PC-9 (cell line): ENCODE measurements at regions not wholly inside any gene's neighbourhood (a gene's known extent, or its start where the extent isn't known, plus 50 kb on each side); places are given as distances from the start of the nearest gene placed in this dataset.

ENCODE experiments used
- BruUV-seq: library from RNA; stranded (reverse); fragments of 400-500 nt; replicated peaks from 2 replicates; lab custom pipeline; 2021; lab: Mats Ljungman, UMichigan
- CTCF ChIA-PET: fragments of 300-600 bp; sonication (Branson Sonifier 250); formaldehyde crosslinking; loops from one replicate; lab custom pipeline; 2022; ENCODE audit warnings: antibody characterized with exemption; lab: Charles Lee
- POLR2A ChIA-PET: fragments of 300-600 bp; sonication (Branson Sonifier 250); formaldehyde crosslinking; loops from one replicate; lab custom pipeline; 2022; ENCODE audit warnings: antibody characterized with exemption; ENCODE audit not compliant: unreplicated experiment; lab: Charles Lee
- DNase-seq, 2 experiments: peaks; one replicate each; pipeline versions ENCODE4 v3.0.0 to v3.0.0-alpha.2; 2015 to 2022; ENCODE audit warnings: mixed read lengths in 1 of 2
- H2AFZ ChIP-seq: fragments of 200-600 bp; sonication (generic); 2 replicates; pipeline ENCODE4 v1.8.1; 2017; ENCODE audit warnings: antibody characterized with exemption
- H3F3A ChIP-seq: fragments of 200-600 bp; sonication (generic); 2 replicates; pipeline ENCODE4 v1.8.1; 2017; ENCODE audit warnings: antibody characterized with exemption, mild to moderate bottlenecking, low read depth; ENCODE audit not compliant: insufficient read depth
- H3K27ac ChIP-seq: fragments of 200-600 bp; sonication (generic); 2 replicates; pipeline ENCODE4 v1.6.1; 2016; ENCODE audit warnings: mixed run types
- H3K27me3 ChIP-seq: fragments of 200-600 bp; sonication (generic); 2 replicates; pipeline ENCODE4 v1.6.1; 2016; ENCODE audit warnings: low read depth, mixed run types; ENCODE audit not compliant: insufficient read depth
- H3K36me3 ChIP-seq: fragments of 200-600 bp; sonication (generic); 2 replicates; pipeline ENCODE4 v1.6.1; 2016; ENCODE audit warnings: low read depth, mixed run types
- H3K4me1 ChIP-seq: fragments of 200-600 bp; sonication (generic); replicated peaks from 2 replicates; pipeline ENCODE4 v1.6.1; 2016; ENCODE audit warnings: mixed run types; ENCODE audit not compliant: insufficient read depth
- H3K4me2 ChIP-seq: fragments of 200-600 bp; sonication (generic); 2 replicates; pipeline ENCODE4 v1.6.1; 2017; ENCODE audit warnings: mixed run types
- H3K4me3 ChIP-seq: fragments of 200-600 bp; sonication (generic); 2 replicates; pipeline ENCODE4 v1.6.1; 2016; ENCODE audit warnings: mixed run types
- H3K79me2 ChIP-seq: fragments of 200-600 bp; sonication (generic); 2 replicates; pipeline ENCODE4 v1.6.1; 2017; ENCODE audit warnings: low read depth, mixed run types
- H3K9me2 ChIP-seq: fragments of 200-600 bp; sonication (generic); 2 replicates; pipeline ENCODE4 v1.8.1; 2017; ENCODE audit warnings: mild to moderate bottlenecking; ENCODE audit not compliant: insufficient read depth
- H3K9me3 ChIP-seq: fragments of 200-600 bp; sonication (generic); 2 replicates; pipeline ENCODE4 v1.8.1; 2016; ENCODE audit warnings: low read depth; ENCODE audit not compliant: insufficient read depth
- H4K20me1 ChIP-seq: fragments of 200-600 bp; sonication (generic); 2 replicates; pipeline ENCODE4 v1.8.1; 2017; ENCODE audit not compliant: insufficient read depth
- CTCF ChIP-seq: fragments of 200-600 bp; sonication (generic); conservative IDR thresholded peaks from 2 replicates; pipeline ENCODE4 v1.6.1; 2017; ENCODE audit warnings: mixed run types, antibody characterized with exemption, mild to moderate bottlenecking, moderate library complexity
- EZH2 ChIP-seq: fragments of 200-600 bp; sonication (generic); IDR thresholded peaks from 2 replicates; pipeline ENCODE4 v1.8.0; 2017; ENCODE audit warnings: antibody characterized with exemption, low read depth
- intact Hi-C: fragments of 100-400 bp; cut with micrococcal nuclease; formaldehyde crosslinking; loops from one replicate; pipeline ENCODE4 v1.10.0; 2022; ENCODE audit not compliant: unreplicated experiment

GRCh38 chr4:1589098-1589497 lies 95.0 kb downstream of the FAM53A start:
- no peak overlapping the region for H3K4me2 ChIP-seq
- peaks cover 81% of the 10 kb centered on the region for H3K27me3 ChIP-seq
- intact Hi-C loops, result no loop called here
- no peaks in the 10 kb centered on the region for H4K20me1 ChIP-seq
- no peaks in the 10 kb centered on the region for H3K9me2 ChIP-seq
- no peak for DNase-seq
- POLR2A ChIA-PET, result no interaction called here
- H3K36me3 ChIP-seq, result no peaks in the 10 kb centered on the region
- no peak overlapping the region for H3K4me3 ChIP-seq
- CTCF ChIA-PET, result interaction anchor here (0.6 kb wide), 1 partner anchor 437 kb away, joined by 9 read pairs; no protein-coding TSS in a partner anchor
- TF ChIP-seq CTCF (no peak), EZH2 (no peak)
- no peak overlapping the region for H3K27ac ChIP-seq
- H3K9me3 ChIP-seq, result no peaks in the 10 kb centered on the region
- no peak overlapping the region for H2AFZ ChIP-seq
- no peaks in the 10 kb centered on the region for H3F3A ChIP-seq
- no peaks in the 10 kb centered on the region for H3K4me1 ChIP-seq
- no peaks in the 10 kb centered on the region for H3K79me2 ChIP-seq
- BruUV-seq, result no TSS peak

- no peaks in the 10 kb centered on the region for H3F3A ChIP-seq
- ChIA-PET CTCF (no interaction called here), POLR2A (no interaction called here)
- intact Hi-C loops, result no loop called here
- H3K4me2 ChIP-seq, result no peak overlapping the region
- DNase-seq, result no peak
- H3K9me3 ChIP-seq, result no peaks in the 10 kb centered on the region
- no peaks in the 10 kb centered on the region for H3K36me3 ChIP-seq
- no peak overlapping the region for H2AFZ ChIP-seq
- no peaks in the 10 kb centered on the region for H4K20me1 ChIP-seq
- no TSS peak for BruUV-seq
- H3K4me1 ChIP-seq, result no peaks in the 10 kb centered on the region
- no peaks in the 10 kb centered on the region for H3K79me2 ChIP-seq
- no peak overlapping the region for H3K4me3 ChIP-seq
- no peak overlapping the region for H3K27ac ChIP-seq
- H3K27me3 ChIP-seq, result peaks cover 76% of the 10 kb centered on the region
- TF ChIP-seq CTCF (no peak), EZH2 (no peak)
- H3K9me2 ChIP-seq, result no peaks in the 10 kb centered on the region
Observed at GRCh38 chr4:1588306-1588705, 95.8 kb downstream of the FAM53A start.

- Histone ChIP-seq H4K20me1 (no peaks in the 10 kb centered on the region), H3K4me3 (no peak overlapping the region), H3F3A (peaks cover 16% of the 10 kb centered on the region), H3K27ac (no peak overlapping the region), H3K79me2 (no peaks in the 10 kb centered on the region), H3K36me3 (no peaks in the 10 kb centered on the region), H3K9me3 (no peaks in the 10 kb centered on the region), H3K9me2 (no peaks in the 10 kb centered on the region), H3K27me3 (peaks cover 41% of the 10 kb centered on the region), H3K4me2 (no peak overlapping the region), H2AFZ (no peak overlapping the region), H3K4me1 (peaks cover 10% of the 10 kb centered on the region; the same call in 1 of the 2 replicates)
- TF ChIP-seq CTCF (no peak), EZH2 (no peak)
- BruUV-seq, result no TSS peak
- POLR2A ChIA-PET, result no interaction called here
- CTCF ChIA-PET, result no interaction called here
- no peak for DNase-seq
- intact Hi-C loops, result no loop called here
Observed at GRCh38 chr4:1584498-1584897, 99.6 kb downstream of the FAM53A start.
